HG03103 (cell line): ENCODE measurements at regions not wholly inside any gene's neighbourhood (a gene's known extent, or its start where the extent isn't known, plus 50 kb on each side); places are given as distances from the start of the nearest gene placed in this dataset.

Experiments used
- ATAC-seq: cut with Tn5 transposase; IDR thresholded peaks from one replicate; pipeline ENCODE4 v1.9.1; 2021; ENCODE audit warnings: low read depth; ENCODE audit not compliant: unreplicated experiment

DNA sequence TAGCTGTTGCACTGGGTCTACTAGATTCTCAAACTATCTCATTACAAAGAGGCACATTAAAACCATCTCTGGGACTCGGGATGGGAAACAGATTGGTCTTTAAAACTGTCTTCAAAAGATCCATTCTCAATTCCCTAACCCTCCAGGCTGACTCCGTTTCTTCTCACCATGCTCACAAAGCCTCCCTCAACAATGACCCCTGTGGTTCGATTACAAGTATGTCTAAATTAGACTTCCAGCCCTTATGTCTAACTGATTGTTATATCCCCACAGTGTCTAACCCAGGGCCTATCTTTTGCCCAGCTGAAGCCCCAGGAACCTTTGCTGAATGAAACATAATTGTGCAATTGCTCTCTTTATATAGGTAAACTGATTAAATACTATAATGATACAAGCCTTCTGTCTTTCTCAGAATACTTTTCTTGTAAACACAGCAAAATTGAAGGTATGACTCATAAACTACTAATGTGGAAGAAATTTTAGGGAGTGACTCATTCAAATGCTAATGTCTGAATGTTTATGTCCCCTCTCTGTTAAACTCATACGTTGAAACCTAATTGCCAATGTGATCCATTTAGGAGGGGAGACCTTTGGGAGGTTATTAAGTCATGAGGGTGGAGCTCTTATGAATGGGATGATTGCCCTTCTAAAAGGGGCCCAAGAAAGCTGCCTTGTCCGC, 65.6 kb upstream of the DAB1 start:
- no peak for ATAC-seq

DNA sequence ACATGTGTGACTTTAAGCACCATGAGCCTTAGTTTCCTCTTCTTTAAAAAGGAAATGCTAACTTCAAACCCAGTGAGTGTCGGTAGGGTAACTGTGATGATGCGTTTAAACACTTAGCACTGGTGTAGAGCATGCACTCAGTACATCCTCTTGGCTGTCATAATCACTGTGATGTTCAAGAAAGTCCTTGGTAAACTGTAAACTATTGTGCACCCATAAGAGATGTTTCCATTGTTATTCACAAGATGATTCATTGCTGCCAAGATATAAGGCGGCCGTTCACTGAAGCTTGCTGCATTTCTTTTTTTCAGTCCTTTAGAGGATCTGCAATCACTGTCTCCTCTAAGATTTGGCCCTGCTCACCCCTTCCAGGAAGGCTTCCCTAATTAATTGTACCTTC, 61.8 kb upstream of the DAB1 start:
- ATAC-seq: no peak

- no peak for ATAC-seq
These were observed 60.1 kb upstream of the DAB1 start for GRCh38 chr1:57483954-57484353.

- ATAC-seq: no peak
These were observed 55.6 kb upstream of the DAB1 start for GRCh38 chr1:57479471-57479870.

DNA sequence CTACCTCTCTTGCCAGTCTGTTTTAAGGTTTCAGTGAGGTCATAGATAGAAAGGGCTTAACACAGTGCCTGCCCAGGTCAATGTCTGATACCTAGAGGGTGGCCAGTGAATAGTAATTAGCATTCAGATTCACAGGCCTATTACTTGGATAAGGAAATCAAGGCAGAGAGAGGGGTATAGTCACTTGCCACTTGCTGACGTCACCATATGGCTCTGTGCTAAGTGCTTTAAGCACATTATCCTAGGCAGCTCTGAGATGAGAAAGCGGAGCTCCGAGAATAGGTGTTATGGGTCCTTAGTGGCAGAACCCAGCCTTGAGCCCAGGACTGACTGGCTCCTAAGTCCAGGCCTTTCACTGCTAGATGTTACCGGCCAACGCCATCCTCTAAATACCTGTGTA, 51.5 kb upstream of the DAB1 start:
- ATAC-seq: no peak

- ATAC-seq: no peak
These were observed 50.4 kb upstream of the DAB1 start for GRCh38 chr1:57474137-57474750.
